PC-9 (cell line): ENCODE measurements at regions not wholly inside any gene's neighbourhood (a gene's known extent, or its start where the extent isn't known, plus 50 kb on each side); places are given as distances from the start of the nearest gene placed in this dataset.

ENCODE experiments used
- EZH2 ChIP-seq: fragments of 200-600 bp; sonication (generic); IDR thresholded peaks from 2 replicates; pipeline ENCODE4 v1.8.0; 2017; ENCODE audit warnings: antibody characterized with exemption, low read depth
- TF ChIP-seq, protein P1 (sequence below): fragments of 200-600 bp; sonication (generic); conservative IDR thresholded peaks from 2 replicates; pipeline ENCODE4 v1.6.1; 2017; ENCODE audit warnings: mixed run types, antibody characterized with exemption, mild to moderate bottlenecking, moderate library complexity

GRCh38 chr6:111942561-111942960 is 69.3 kb upstream of the FYN start:
- TF ChIP-seq, protein P1, sequence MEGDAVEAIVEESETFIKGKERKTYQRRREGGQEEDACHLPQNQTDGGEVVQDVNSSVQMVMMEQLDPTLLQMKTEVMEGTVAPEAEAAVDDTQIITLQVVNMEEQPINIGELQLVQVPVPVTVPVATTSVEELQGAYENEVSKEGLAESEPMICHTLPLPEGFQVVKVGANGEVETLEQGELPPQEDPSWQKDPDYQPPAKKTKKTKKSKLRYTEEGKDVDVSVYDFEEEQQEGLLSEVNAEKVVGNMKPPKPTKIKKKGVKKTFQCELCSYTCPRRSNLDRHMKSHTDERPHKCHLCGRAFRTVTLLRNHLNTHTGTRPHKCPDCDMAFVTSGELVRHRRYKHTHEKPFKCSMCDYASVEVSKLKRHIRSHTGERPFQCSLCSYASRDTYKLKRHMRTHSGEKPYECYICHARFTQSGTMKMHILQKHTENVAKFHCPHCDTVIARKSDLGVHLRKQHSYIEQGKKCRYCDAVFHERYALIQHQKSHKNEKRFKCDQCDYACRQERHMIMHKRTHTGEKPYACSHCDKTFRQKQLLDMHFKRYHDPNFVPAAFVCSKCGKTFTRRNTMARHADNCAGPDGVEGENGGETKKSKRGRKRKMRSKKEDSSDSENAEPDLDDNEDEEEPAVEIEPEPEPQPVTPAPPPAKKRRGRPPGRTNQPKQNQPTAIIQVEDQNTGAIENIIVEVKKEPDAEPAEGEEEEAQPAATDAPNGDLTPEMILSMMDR: no peak
- no peak for TF ChIP-seq EZH2
